H9 (cell line): ENCODE measurements at regions not wholly inside any gene's neighbourhood (a gene's known extent, or its start where the extent isn't known, plus 50 kb on each side); places are given as distances from the start of the nearest gene placed in this dataset.

ENCODE experiments used
- DNase-seq: peaks from one replicate; pipeline ENCODE4 v3.0.0-alpha.2; 2017
- H2AFZ ChIP-seq: one replicate; pipeline ENCODE4 v1.6.1; 2013; ENCODE audit warnings: mild to moderate bottlenecking, low read length, control low read depth, moderate library complexity
- H2AK5ac ChIP-seq: 2 replicates; pipeline ENCODE4 v1.6.1; 2013; ENCODE audit warnings: low read length, control low read depth, mixed read lengths; ENCODE audit not compliant: insufficient read length
- H2BK120ac ChIP-seq: one replicate; pipeline ENCODE4 v1.6.1; 2013; ENCODE audit warnings: low read depth, mild to moderate bottlenecking, low read length, control low read depth, inconsistent platforms; ENCODE audit not compliant: poor library complexity, severe bottlenecking
- H2BK12ac ChIP-seq: 2 replicates; pipeline ENCODE4 v1.6.1; 2013; ENCODE audit warnings: low read length, control low read depth, mixed read lengths, low read depth; ENCODE audit not compliant: insufficient read length
- H2BK15ac ChIP-seq: 2 replicates; pipeline ENCODE4 v1.6.1; 2013; ENCODE audit warnings: low read depth, low read length, control low read depth
- H2BK20ac ChIP-seq: one replicate; pipeline ENCODE4 v1.6.1; 2013; ENCODE audit warnings: low read depth, mild to moderate bottlenecking, low read length, control low read depth, inconsistent platforms; ENCODE audit not compliant: poor library complexity, severe bottlenecking
- H2BK5ac ChIP-seq: 2 replicates; pipeline ENCODE4 v1.6.1; 2013; ENCODE audit warnings: low read length, control low read depth, mixed read lengths; ENCODE audit not compliant: insufficient read length
- H3K14ac ChIP-seq: 2 replicates; pipeline ENCODE4 v1.6.1; 2013; ENCODE audit warnings: low read length, control low read depth; ENCODE audit not compliant: insufficient read depth
- H3K18ac ChIP-seq: 2 replicates; pipeline ENCODE4 v1.6.1; 2013; ENCODE audit warnings: low read depth, mild to moderate bottlenecking, mixed read lengths, low read length, control low read depth; ENCODE audit not compliant: insufficient read length
- H3K23ac ChIP-seq: 2 replicates; pipeline ENCODE4 v1.6.1; 2013; ENCODE audit warnings: low read length, control low read depth, mixed read lengths, low read depth; ENCODE audit not compliant: insufficient read length
- H3K23me2 ChIP-seq: 2 replicates; pipeline ENCODE4 v1.6.1; 2013; ENCODE audit warnings: low read depth, mild to moderate bottlenecking, mixed read lengths, low read length, control low read depth; ENCODE audit not compliant: insufficient read length, poor library complexity, severe bottlenecking
- H3K27ac ChIP-seq: 2 replicates; pipeline ENCODE4 v1.5.1; 2013; ENCODE audit warnings: low read length, control low read depth, mixed read lengths, low read depth; ENCODE audit not compliant: insufficient read length
- H3K27me3 ChIP-seq: 2 replicates; pipeline ENCODE4 v1.6.1; 2013; ENCODE audit warnings: low read length, control low read depth, inconsistent platforms; ENCODE audit not compliant: insufficient read depth
- H3K4ac ChIP-seq: 2 replicates; pipeline ENCODE4 v1.6.1; 2013; ENCODE audit warnings: low read depth, mild to moderate bottlenecking, control low read depth, inconsistent platforms, low read length, moderate library complexity
- H3K4me1 ChIP-seq: 2 replicates; pipeline ENCODE4 v1.6.1; 2013; ENCODE audit warnings: low read length, control low read depth, inconsistent platforms; ENCODE audit not compliant: insufficient read depth
- H3K4me2 ChIP-seq: 2 replicates; pipeline ENCODE4 v1.6.1; 2013; ENCODE audit warnings: low read length, control low read depth, mixed read lengths; ENCODE audit not compliant: insufficient read length, insufficient read depth
- H3K56ac ChIP-seq: 2 replicates; pipeline ENCODE4 v1.6.1; 2013; ENCODE audit warnings: low read depth, mild to moderate bottlenecking, mixed read lengths, low read length, control low read depth; ENCODE audit not compliant: insufficient read length
- H3K79me1 ChIP-seq: 2 replicates; pipeline ENCODE4 v1.6.1; 2013; ENCODE audit warnings: low read depth, mild to moderate bottlenecking, moderate library complexity, low read length, control low read depth, inconsistent platforms; ENCODE audit not compliant: insufficient read depth, poor library complexity, severe bottlenecking
- H3K79me2 ChIP-seq: 2 replicates; pipeline ENCODE4 v1.6.1; 2013; ENCODE audit warnings: low read length, control low read depth, inconsistent platforms; ENCODE audit not compliant: insufficient read depth
- H3K9ac ChIP-seq: 2 replicates; pipeline ENCODE4 v1.6.1; 2013; ENCODE audit warnings: low read length, control low read depth, mixed read lengths; ENCODE audit not compliant: insufficient read length; ENCODE audit errors: extremely low read depth
- H3K9me3 ChIP-seq: one replicate; pipeline ENCODE4 v1.6.1; 2013; ENCODE audit warnings: low read depth, low read length, inconsistent platforms; ENCODE audit not compliant: control insufficient read depth
- H3T11ph ChIP-seq: one replicate; pipeline ENCODE4 v1.6.1; 2013; ENCODE audit warnings: mild to moderate bottlenecking, low read length, control low read depth, inconsistent platforms
- H4K20me1 ChIP-seq: one replicate; pipeline ENCODE4 v1.6.1; 2013; ENCODE audit not compliant: control insufficient read depth, insufficient read length, insufficient read depth
- H4K5ac ChIP-seq: 2 replicates; pipeline ENCODE4 v1.6.1; 2013; ENCODE audit warnings: low read depth, mild to moderate bottlenecking, mixed read lengths, low read length, control low read depth; ENCODE audit not compliant: insufficient read length
- H4K8ac ChIP-seq: replicated peaks from 2 replicates; pipeline ENCODE4 v1.6.1; 2013; ENCODE audit warnings: low read length, control low read depth, mixed read lengths, low read depth; ENCODE audit not compliant: insufficient read length
- H4K91ac ChIP-seq: 2 replicates; pipeline ENCODE4 v1.6.1; 2013; ENCODE audit warnings: low read depth, mild to moderate bottlenecking, moderate library complexity, mixed read lengths, low read length, control low read depth; ENCODE audit not compliant: insufficient read length
- H3K27ac Mint-ChIP-seq, 3 experiments: 2 replicates in 2 of 3; 3 replicates in 1 of 3; pipeline ENCODE4 v1.8.0; 2020 to 2021; ENCODE audit warnings: mixed read lengths in 3 of 3, mild to moderate bottlenecking in 1 of 3, moderate library complexity in 1 of 3
- H3K27me3 Mint-ChIP-seq: 2 replicates; pipeline ENCODE4 v1.8.0; 2021; ENCODE audit warnings: low read depth, mild to moderate bottlenecking, moderate library complexity, mixed read lengths
- H3K36me3 Mint-ChIP-seq, 3 experiments: 2 replicates in 2 of 3; 3 replicates in 1 of 3; pipeline ENCODE4 v1.8.0; 2020 to 2021; ENCODE audit warnings: low read depth in 3 of 3, mixed read lengths in 3 of 3; ENCODE audit not compliant: insufficient read depth in 1 of 3
- H3K4me1 Mint-ChIP-seq, 2 experiments: 2 replicates each; pipeline ENCODE4 v1.8.0; 2020; ENCODE audit warnings: mixed read lengths in 2 of 2
- H3K4me3 Mint-ChIP-seq, 2 experiments: 2 replicates in 1 of 2; 3 replicates in 1 of 2; pipeline ENCODE4 v1.8.0; 2020 to 2021; ENCODE audit warnings: mild to moderate bottlenecking in 2 of 2, mixed read lengths in 2 of 2, moderate library complexity in 1 of 2
- H3K9me3 Mint-ChIP-seq, 2 experiments: 2 replicates in 1 of 2; 3 replicates in 1 of 2; pipeline ENCODE4 v1.8.0; 2020; ENCODE audit warnings: mild to moderate bottlenecking in 2 of 2, mixed read lengths in 2 of 2, moderate library complexity in 1 of 2
- WGBS: extraction: QIAGEN DNeasy Blood & Tissue Kit; methylation state at CpG from one replicate; pipeline ENCODE4 v1.1.7; 2013; ENCODE audit warnings: missing lambda C conversion rate, low lambda C conversion rate, mixed read lengths; ENCODE audit not compliant: insufficient read length; ENCODE audit errors: extremely low coverage; 5-methylcytosine and 5-hydroxymethylcytosine counted together
- TF ChIP-seq, protein P1 (sequence below): fragments of 200-600 bp; sonication (generic); conservative IDR thresholded peaks from 3 replicates; pipeline ENCODE4 v1.8.0; 2021; ENCODE audit warnings: antibody characterized with exemption, mild to moderate bottlenecking

DNA sequence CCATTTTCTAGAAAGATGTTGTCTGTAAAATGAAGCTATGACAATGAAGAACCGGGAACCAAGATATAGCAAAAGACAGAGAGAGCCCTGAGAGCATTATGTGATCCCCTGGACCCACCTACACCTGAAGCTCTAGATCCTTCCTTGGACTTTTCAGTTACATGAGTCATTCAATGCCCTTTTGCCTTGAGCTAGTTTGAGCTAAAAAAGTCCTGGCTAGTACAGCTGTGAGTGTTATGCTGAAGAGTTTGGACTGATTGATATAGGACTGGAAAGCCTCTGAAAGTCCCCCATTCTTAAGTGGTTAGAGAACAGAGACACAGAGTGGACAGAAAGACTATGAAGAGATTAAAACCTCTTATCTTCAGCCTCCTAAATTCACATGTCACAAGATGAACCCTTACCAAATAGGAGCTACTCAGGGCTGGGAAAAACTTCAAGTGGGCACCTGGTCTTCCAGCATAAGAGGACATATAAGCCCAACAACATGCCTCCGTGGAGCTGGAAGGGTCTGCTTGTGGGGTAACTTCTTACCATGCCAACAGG lies 386.8 kb upstream of the NFE2L3 start:
- no peaks in the 10 kb centered on the region for H3K23me2 ChIP-seq
- H4K20me1 ChIP-seq: no peaks in the 10 kb centered on the region
- no peaks in the 10 kb centered on the region; the same call in none of the 2 replicates for H3K27me3 Mint-ChIP-seq
- H3K27ac ChIP-seq: no peak overlapping the region
- H3K4ac ChIP-seq: no peak overlapping the region
- no peaks in the 10 kb centered on the region for H3K79me2 ChIP-seq
- H2BK5ac ChIP-seq: no peak overlapping the region
- peak overlapping the region; percentile 20 for H2BK12ac ChIP-seq
- H2BK15ac ChIP-seq: no peak overlapping the region
- no peak overlapping the region for H2BK20ac ChIP-seq
- no peak overlapping the region for H3K4me3 Mint-ChIP-seq
- H4K5ac ChIP-seq: no peak overlapping the region
- H3K9ac ChIP-seq: no peak overlapping the region
- peaks cover 0 to 1% of the 10 kb centered on the region in 2 experiments; a peak in 1 of 5 replicates for H3K9me3 Mint-ChIP-seq
- WGBS: no CpG with 5 or more reads among the region's 2 CpGs
- H2AK5ac ChIP-seq: no peak overlapping the region
- H3T11ph ChIP-seq: no peak overlapping the region
- H3K18ac ChIP-seq: no peak overlapping the region
- DNase-seq: no peak
- H3K79me1 ChIP-seq: no peaks in the 10 kb centered on the region
- peaks cover 0 to 4% (median 3%) of the 10 kb centered on the region in 3 experiments; a peak in 3 of 7 replicates for H3K36me3 Mint-ChIP-seq
- no peaks in the 10 kb centered on the region for H3K9me3 ChIP-seq
- H3K4me1 ChIP-seq: no peaks in the 10 kb centered on the region
- H3K27me3 ChIP-seq: no peaks in the 10 kb centered on the region
- H3K56ac ChIP-seq: no peak overlapping the region
- peaks cover 7 to 8% of the 10 kb centered on the region in 2 experiments for H3K4me1 Mint-ChIP-seq
- H3K4me2 ChIP-seq: no peak overlapping the region
- no peak overlapping the region for H3K14ac ChIP-seq
- H4K91ac ChIP-seq: no peak overlapping the region
- no peak overlapping the region for H3K27ac Mint-ChIP-seq
- TF ChIP-seq, protein P1, sequence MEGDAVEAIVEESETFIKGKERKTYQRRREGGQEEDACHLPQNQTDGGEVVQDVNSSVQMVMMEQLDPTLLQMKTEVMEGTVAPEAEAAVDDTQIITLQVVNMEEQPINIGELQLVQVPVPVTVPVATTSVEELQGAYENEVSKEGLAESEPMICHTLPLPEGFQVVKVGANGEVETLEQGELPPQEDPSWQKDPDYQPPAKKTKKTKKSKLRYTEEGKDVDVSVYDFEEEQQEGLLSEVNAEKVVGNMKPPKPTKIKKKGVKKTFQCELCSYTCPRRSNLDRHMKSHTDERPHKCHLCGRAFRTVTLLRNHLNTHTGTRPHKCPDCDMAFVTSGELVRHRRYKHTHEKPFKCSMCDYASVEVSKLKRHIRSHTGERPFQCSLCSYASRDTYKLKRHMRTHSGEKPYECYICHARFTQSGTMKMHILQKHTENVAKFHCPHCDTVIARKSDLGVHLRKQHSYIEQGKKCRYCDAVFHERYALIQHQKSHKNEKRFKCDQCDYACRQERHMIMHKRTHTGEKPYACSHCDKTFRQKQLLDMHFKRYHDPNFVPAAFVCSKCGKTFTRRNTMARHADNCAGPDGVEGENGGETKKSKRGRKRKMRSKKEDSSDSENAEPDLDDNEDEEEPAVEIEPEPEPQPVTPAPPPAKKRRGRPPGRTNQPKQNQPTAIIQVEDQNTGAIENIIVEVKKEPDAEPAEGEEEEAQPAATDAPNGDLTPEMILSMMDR: no peak
- H3K23ac ChIP-seq: no peak overlapping the region
- no peak overlapping the region for H4K8ac ChIP-seq
- H2BK120ac ChIP-seq: no peak overlapping the region
- H2AFZ ChIP-seq: no peak overlapping the region
